ENCODE measurements at regions not wholly inside any gene's neighbourhood (a gene's known extent, or its start where the extent isn't known, plus 50 kb on each side); places are given as distances from the start of the nearest gene placed in this dataset.

GRCh38 chr20:11267131-11267761 lies 593.4 kb upstream of the JAG1 start:
- TF ChIP-seq POLR2A (IDR thresholded peaks at IDR 0.05; ENCODE audit: low read length) (no peak), GATA1 (IDR thresholded peaks at IDR 0.05; ENCODE audit: low read depth, low read length) (no peak)
